Progenitor cell of endocrine pancreas (in vitro differentiated cells): ENCODE measurements at regions not wholly inside any gene's neighbourhood (a gene's known extent, or its start where the extent isn't known, plus 50 kb on each side); places are given as distances from the start of the nearest gene placed in this dataset.

Experiments used
- DNase-seq: peaks from one replicate; pipeline ENCODE4 v3.0.0; 2021; ENCODE audit warnings: low spot score; ENCODE audit not compliant: unreplicated experiment
- H3K27ac Mint-ChIP-seq: 2 replicates; pipeline ENCODE4 v1.8.0; 2021; ENCODE audit warnings: mild to moderate bottlenecking, moderate library complexity, mixed read lengths
- H3K27me3 Mint-ChIP-seq: 2 replicates; pipeline ENCODE4 v1.8.0; 2021; ENCODE audit warnings: mixed read lengths
- H3K36me3 Mint-ChIP-seq: 2 replicates; pipeline ENCODE4 v1.8.0; 2022; ENCODE audit warnings: mixed read lengths; ENCODE audit not compliant: insufficient read depth
- H3K4me1 Mint-ChIP-seq: 2 replicates; pipeline ENCODE4 v1.8.0; 2021; ENCODE audit warnings: low read depth, mixed read lengths
- H3K4me3 Mint-ChIP-seq: 2 replicates; pipeline ENCODE4 v1.8.0; 2021; ENCODE audit warnings: low read depth, mild to moderate bottlenecking, moderate library complexity, mixed read lengths
- H3K9me3 Mint-ChIP-seq: 2 replicates; pipeline ENCODE4 v1.8.0; 2021; ENCODE audit warnings: low read depth, mixed read lengths
- TF ChIP-seq, protein P1 (sequence below): fragments of 200-600 bp; sonication (generic); IDR thresholded peaks from one replicate; pipeline ENCODE4 v1.5.0; 2021; ENCODE audit warnings: antibody characterized with exemption, mild to moderate bottlenecking; ENCODE audit not compliant: unreplicated experiment

DNA sequence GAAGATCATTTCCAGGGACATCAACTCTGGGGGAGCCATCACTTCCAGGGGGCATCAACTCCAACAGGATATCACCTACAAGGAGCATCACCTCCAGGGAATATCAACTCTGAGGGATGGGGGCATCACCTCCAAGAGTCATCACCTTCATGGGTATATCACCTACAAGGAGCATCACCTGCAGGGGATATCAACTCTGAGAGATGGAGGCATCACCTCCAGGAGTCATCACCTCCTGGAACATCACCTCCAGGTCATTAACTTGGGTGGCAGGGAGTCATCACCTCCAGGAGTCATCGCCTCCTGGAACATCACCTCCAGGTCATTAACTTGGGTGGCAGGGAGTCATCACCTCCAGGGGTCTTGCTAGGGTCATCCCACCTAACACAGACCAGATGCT lies 167.6 kb downstream of the NDUFA10 start:
- Mint-ChIP-seq H3K9me3 (no peaks in the 10 kb centered on the region), H3K27ac (no peak overlapping the region), H3K27me3 (peaks cover 15% of the 10 kb centered on the region), H3K4me3 (no peak overlapping the region), H3K4me1 (peaks cover 6% of the 10 kb centered on the region), H3K36me3 (no peaks in the 10 kb centered on the region)
- TF ChIP-seq, protein P1, sequence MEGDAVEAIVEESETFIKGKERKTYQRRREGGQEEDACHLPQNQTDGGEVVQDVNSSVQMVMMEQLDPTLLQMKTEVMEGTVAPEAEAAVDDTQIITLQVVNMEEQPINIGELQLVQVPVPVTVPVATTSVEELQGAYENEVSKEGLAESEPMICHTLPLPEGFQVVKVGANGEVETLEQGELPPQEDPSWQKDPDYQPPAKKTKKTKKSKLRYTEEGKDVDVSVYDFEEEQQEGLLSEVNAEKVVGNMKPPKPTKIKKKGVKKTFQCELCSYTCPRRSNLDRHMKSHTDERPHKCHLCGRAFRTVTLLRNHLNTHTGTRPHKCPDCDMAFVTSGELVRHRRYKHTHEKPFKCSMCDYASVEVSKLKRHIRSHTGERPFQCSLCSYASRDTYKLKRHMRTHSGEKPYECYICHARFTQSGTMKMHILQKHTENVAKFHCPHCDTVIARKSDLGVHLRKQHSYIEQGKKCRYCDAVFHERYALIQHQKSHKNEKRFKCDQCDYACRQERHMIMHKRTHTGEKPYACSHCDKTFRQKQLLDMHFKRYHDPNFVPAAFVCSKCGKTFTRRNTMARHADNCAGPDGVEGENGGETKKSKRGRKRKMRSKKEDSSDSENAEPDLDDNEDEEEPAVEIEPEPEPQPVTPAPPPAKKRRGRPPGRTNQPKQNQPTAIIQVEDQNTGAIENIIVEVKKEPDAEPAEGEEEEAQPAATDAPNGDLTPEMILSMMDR: no peak
- no peak for DNase-seq

DNA sequence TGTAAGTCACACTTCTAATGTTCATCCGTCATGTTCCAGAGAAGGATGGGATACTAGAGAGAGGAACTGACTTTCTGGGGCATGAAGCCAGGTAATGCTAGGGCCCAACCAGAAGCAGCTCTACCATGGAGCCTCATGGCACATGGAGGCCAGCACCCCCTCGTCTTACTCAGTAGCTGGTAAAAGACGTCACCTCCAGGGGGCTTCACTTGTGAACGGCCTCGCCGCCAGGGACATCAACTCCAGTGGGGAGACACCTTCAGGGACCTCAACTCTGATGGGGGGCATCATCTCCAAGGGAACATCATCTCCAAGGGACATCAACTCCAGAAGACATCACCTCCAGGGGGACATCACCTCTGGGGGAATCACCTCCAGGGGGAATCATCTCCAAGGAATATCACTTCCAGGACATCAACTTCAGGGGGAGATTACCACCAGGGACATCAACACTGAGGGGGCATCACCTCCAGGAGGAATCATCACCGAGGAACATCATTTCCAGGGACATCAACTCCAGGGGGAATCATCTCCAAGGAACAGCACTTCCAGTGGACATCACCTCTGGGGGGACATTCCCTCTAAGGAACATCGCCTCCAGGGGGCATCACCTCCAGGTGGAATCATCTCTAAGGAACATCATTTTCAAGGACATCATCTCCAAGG lies 168.4 kb downstream of the NDUFA10 start:
- peaks cover 13% of the 10 kb centered on the region for H3K27me3 Mint-ChIP-seq
- no peaks in the 10 kb centered on the region for H3K36me3 Mint-ChIP-seq
- H3K9me3 Mint-ChIP-seq: no peaks in the 10 kb centered on the region
- peaks cover 6% of the 10 kb centered on the region for H3K4me1 Mint-ChIP-seq
- no peak for DNase-seq
- TF ChIP-seq, protein P1: no peak
- H3K27ac Mint-ChIP-seq: no peak overlapping the region
- H3K4me3 Mint-ChIP-seq: no peak overlapping the region

DNA sequence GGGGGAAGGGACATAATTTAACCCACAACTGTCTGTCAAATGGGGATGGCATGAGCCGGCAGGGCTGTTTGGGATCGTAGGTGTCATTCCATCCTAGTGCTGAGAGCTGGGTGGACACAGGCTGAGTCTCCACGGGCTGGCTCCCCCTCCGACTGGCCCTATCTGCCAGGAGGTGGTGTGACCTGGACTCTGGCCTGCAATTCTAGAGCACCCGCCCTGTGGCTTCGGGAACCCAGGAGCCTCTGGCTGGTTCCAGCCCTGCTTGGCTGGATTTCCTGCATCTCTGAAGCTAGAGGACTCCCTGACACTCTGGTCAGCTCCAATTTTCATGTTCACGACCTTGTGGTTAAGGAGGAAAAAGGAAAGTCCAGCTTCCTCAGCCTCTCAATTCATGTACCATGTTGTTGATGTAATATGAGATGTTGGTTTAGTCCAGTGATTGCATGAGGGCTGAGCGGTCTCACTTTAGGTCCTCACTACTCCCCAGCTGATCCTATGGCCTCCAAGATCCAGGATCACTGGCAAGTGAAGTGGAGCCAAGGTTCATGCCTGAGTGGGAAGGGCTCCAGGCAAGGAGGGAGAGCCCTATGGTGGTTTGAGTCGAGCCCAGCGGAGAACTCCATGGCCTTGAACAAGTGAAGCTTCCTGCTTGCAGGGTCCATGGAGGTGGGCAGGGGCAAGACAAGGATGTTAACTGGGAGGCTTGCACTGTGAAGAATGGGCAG lies 169.1 kb downstream of the NDUFA10 start:
- no peaks in the 10 kb centered on the region for H3K36me3 Mint-ChIP-seq
- TF ChIP-seq, protein P1: no peak
- peaks cover 5% of the 10 kb centered on the region for H3K9me3 Mint-ChIP-seq
- H3K4me3 Mint-ChIP-seq: no peak overlapping the region
- no peak overlapping the region for H3K27ac Mint-ChIP-seq
- H3K4me1 Mint-ChIP-seq: peaks cover 6% of the 10 kb centered on the region
- H3K27me3 Mint-ChIP-seq: peaks cover 10% of the 10 kb centered on the region
- no peak for DNase-seq

DNA sequence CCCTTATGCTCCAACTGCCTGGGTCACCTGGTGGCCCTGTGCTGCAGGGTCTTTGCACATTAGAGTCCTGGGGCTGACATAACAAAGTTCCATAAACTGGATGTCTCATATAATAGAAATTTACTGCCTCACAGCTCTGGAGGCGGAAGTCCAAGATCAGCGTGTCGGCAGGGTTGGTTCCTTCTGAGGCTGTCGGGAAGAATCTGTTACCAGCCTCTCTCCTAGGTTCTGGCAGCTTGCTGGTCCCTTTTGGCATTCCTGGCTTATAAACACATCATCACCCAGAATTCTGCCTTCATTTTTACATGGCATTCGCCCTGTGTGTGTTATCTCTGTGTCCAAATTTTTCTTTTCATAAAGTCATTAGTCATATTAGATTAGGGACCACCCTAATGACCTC lies 170.5 kb downstream of the NDUFA10 start:
- Mint-ChIP-seq H3K9me3 (peaks cover 8% of the 10 kb centered on the region), H3K4me1 (peaks cover 6% of the 10 kb centered on the region), H3K36me3 (no peaks in the 10 kb centered on the region), H3K27me3 (peaks cover 6% of the 10 kb centered on the region), H3K4me3 (no peak overlapping the region), H3K27ac (no peak overlapping the region)
- DNase-seq: no peak
- TF ChIP-seq, protein P1: no peak

DNA sequence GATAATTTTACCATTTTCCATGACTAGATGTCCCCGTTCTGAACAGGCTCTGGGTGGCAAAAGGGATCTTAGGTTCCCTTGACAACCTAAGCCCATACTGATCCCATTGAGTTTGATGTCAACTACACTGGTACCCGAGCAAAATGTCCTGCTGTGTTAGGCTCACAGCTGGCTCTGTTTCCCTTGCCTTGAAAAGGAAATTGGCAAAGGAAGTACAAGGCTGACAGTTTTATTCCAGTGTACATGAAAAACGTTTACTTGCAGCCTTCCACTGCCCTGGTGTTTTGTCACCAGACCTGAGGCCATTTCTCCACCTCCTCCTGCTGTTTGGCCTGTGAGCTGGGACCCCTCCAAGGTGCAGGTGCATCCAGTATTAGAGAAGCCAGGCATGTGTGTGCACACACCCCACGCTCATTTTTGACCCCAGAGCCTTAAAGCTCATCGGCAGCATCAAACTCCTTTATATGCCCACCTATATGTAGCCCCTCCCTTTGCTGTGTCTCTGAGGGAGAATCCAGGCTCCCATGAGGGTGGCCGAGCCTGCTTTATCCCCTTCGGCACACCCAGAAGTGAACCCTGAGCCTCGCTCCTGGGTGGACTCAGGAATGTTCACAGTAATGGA lies 171.3 kb downstream of the NDUFA10 start:
- peaks cover 6% of the 10 kb centered on the region for H3K4me1 Mint-ChIP-seq
- no peak for DNase-seq
- no peak overlapping the region for H3K4me3 Mint-ChIP-seq
- peaks cover 6% of the 10 kb centered on the region for H3K27me3 Mint-ChIP-seq
- no peaks in the 10 kb centered on the region for H3K36me3 Mint-ChIP-seq
- peaks cover 8% of the 10 kb centered on the region for H3K9me3 Mint-ChIP-seq
- TF ChIP-seq, protein P1: no peak
- H3K27ac Mint-ChIP-seq: no peak overlapping the region
